ENCODE measurements at regions not wholly inside any gene's neighbourhood (a gene's known extent, or its start where the extent isn't known, plus 50 kb on each side); places are given as distances from the start of the nearest gene placed in this dataset.

DNA sequence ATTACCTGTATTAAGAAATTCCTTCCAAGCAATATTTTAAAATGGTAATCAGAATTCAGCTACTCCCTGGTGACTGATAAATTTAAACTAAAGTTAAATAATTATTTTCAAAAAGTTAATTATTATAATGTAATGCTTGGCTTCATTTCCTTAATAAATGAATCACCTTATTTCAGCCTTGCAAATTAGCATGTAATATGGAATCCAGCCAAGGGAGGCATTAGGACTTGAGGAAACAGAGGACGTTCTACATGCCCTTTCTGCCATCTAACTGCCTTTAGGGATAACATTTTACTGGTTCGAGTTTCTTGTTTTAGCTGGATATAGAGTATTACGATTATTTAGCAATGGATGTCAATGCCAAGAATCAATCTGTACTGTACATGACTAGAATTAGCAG is 636.3 kb downstream of the TSN start:
- TF ChIP-seq POLR2AphosphoS5 (IDR thresholded peaks at IDR 0.05; ENCODE audit: low read depth) (no peak), GABPA (IDR thresholded peaks at IDR 0.05; ENCODE audit: low read depth) (no peak)
- TF ChIP-seq, protein P1, sequence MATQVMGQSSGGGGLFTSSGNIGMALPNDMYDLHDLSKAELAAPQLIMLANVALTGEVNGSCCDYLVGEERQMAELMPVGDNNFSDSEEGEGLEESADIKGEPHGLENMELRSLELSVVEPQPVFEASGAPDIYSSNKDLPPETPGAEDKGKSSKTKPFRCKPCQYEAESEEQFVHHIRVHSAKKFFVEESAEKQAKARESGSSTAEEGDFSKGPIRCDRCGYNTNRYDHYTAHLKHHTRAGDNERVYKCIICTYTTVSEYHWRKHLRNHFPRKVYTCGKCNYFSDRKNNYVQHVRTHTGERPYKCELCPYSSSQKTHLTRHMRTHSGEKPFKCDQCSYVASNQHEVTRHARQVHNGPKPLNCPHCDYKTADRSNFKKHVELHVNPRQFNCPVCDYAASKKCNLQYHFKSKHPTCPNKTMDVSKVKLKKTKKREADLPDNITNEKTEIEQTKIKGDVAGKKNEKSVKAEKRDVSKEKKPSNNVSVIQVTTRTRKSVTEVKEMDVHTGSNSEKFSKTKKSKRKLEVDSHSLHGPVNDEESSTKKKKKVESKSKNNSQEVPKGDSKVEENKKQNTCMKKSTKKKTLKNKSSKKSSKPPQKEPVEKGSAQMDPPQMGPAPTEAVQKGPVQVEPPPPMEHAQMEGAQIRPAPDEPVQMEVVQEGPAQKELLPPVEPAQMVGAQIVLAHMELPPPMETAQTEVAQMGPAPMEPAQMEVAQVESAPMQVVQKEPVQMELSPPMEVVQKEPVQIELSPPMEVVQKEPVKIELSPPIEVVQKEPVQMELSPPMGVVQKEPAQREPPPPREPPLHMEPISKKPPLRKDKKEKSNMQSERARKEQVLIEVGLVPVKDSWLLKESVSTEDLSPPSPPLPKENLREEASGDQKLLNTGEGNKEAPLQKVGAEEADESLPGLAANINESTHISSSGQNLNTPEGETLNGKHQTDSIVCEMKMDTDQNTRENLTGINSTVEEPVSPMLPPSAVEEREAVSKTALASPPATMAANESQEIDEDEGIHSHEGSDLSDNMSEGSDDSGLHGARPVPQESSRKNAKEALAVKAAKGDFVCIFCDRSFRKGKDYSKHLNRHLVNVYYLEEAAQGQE (IDR thresholded peaks at IDR 0.05; ENCODE audit: insufficient replicate concordance, low read depth), result no peak
- TF ChIP-seq, protein P2, sequence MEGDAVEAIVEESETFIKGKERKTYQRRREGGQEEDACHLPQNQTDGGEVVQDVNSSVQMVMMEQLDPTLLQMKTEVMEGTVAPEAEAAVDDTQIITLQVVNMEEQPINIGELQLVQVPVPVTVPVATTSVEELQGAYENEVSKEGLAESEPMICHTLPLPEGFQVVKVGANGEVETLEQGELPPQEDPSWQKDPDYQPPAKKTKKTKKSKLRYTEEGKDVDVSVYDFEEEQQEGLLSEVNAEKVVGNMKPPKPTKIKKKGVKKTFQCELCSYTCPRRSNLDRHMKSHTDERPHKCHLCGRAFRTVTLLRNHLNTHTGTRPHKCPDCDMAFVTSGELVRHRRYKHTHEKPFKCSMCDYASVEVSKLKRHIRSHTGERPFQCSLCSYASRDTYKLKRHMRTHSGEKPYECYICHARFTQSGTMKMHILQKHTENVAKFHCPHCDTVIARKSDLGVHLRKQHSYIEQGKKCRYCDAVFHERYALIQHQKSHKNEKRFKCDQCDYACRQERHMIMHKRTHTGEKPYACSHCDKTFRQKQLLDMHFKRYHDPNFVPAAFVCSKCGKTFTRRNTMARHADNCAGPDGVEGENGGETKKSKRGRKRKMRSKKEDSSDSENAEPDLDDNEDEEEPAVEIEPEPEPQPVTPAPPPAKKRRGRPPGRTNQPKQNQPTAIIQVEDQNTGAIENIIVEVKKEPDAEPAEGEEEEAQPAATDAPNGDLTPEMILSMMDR (IDR thresholded peaks at IDR 0.05; ENCODE audit: insufficient read depth, low read length), result no peak

Data from HL-60 (cell line).